PC-9 (cell line): ENCODE measurements at regions not wholly inside any gene's neighbourhood (a gene's known extent, or its start where the extent isn't known, plus 50 kb on each side); places are given as distances from the start of the nearest gene placed in this dataset.

Experiments used
- EZH2 ChIP-seq: fragments of 200-600 bp; sonication (generic); IDR thresholded peaks from 2 replicates; pipeline ENCODE4 v1.8.0; 2017; ENCODE audit warnings: antibody characterized with exemption, low read depth
- TF ChIP-seq, protein P1 (sequence below): fragments of 200-600 bp; sonication (generic); conservative IDR thresholded peaks from 2 replicates; pipeline ENCODE4 v1.6.1; 2017; ENCODE audit warnings: mixed run types, antibody characterized with exemption, mild to moderate bottlenecking, moderate library complexity

- TF ChIP-seq, protein P1, sequence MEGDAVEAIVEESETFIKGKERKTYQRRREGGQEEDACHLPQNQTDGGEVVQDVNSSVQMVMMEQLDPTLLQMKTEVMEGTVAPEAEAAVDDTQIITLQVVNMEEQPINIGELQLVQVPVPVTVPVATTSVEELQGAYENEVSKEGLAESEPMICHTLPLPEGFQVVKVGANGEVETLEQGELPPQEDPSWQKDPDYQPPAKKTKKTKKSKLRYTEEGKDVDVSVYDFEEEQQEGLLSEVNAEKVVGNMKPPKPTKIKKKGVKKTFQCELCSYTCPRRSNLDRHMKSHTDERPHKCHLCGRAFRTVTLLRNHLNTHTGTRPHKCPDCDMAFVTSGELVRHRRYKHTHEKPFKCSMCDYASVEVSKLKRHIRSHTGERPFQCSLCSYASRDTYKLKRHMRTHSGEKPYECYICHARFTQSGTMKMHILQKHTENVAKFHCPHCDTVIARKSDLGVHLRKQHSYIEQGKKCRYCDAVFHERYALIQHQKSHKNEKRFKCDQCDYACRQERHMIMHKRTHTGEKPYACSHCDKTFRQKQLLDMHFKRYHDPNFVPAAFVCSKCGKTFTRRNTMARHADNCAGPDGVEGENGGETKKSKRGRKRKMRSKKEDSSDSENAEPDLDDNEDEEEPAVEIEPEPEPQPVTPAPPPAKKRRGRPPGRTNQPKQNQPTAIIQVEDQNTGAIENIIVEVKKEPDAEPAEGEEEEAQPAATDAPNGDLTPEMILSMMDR: no peak
- no peak for TF ChIP-seq EZH2
Observed at GRCh38 chr4:165725352-165725751, 147.7 kb upstream of the TLL1 start.
